K562 (cell line): ENCODE measurements at regions not wholly inside any gene's neighbourhood (a gene's known extent, or its start where the extent isn't known, plus 50 kb on each side); places are given as distances from the start of the nearest gene placed in this dataset.

ENCODE experiments used
- ATAC-seq: fragments of 200-7000 bp; cut with Tn5 transposase; 3 replicates; pipeline ENCODE4 v1.9.1; 2020; ENCODE audit warnings: moderate library complexity
- BruUV-seq: library from RNA; stranded (reverse); fragments of 400-500 nt; replicated peaks from 2 replicates; lab custom pipeline; 2021; lab: Mats Ljungman, UMichigan
- CTCF ChIA-PET: fragments of 300-600 bp; formaldehyde crosslinking; extraction: SDS; loops from one replicate; lab custom pipeline; 2021; ENCODE audit warnings: low intra/inter-chr PET ratio; lab: Yijun Ruan, JAX
- POLR2A ChIA-PET: fragments of 300-600, 350-650 bp; sonication (Branson Sonifier 250); formaldehyde crosslinking; extraction: SDS; loops from one replicate; lab custom pipeline; 2021; ENCODE audit warnings: antibody characterized with exemption, inconsistent platforms; lab: Yijun Ruan, JAX
- DNase-seq, 4 experiments: peaks; one replicate each; pipeline versions ENCODE4 v3.0.0 to v3.0.0-alpha.2; 2011 to 2018; ENCODE audit warnings: low spot score in 3 of 4, mixed read lengths in 3 of 4; ENCODE audit errors: extremely low read depth in 1 of 4
- FAIRE-seq: peaks from 2 replicates; lab custom pipeline; 2011; peaks lifted over from hg19 to GRCh38; lab: Jason Lieb, UNC
- H2AFZ ChIP-seq: 2 replicates; pipeline ENCODE4 v1.6.0; 2011; ENCODE audit warnings: low read depth, low read length, control low read depth, inconsistent platforms
- H3K27ac ChIP-seq: fragments of 200-600 bp; 3 replicates; pipeline ENCODE4 v1.8.0; 2011; ENCODE audit warnings: low read depth, mild to moderate bottlenecking, control low read depth, inconsistent platforms, low read length, moderate library complexity, mixed read lengths; ENCODE audit errors: extremely low read depth
- H3K27me3 ChIP-seq, 2 experiments: fragments of 300-600 bp in 1 of 2; 2 replicates in 1 of 2; 3 replicates in 1 of 2; pipeline versions ENCODE4 v1.6.0 to v1.8.0; 2011; ENCODE audit warnings: inconsistent platforms in 2 of 2, low read length in 2 of 2, mild to moderate bottlenecking in 1 of 2, mixed read lengths in 1 of 2, moderate library complexity in 1 of 2; ENCODE audit not compliant: control insufficient read depth in 2 of 2, insufficient read depth in 2 of 2
- H3K36me3 ChIP-seq: fragments of 300-600 bp; 3 replicates; pipeline ENCODE4 v1.8.0; 2011; ENCODE audit warnings: mild to moderate bottlenecking, low read length, inconsistent platforms; ENCODE audit not compliant: control insufficient read depth, insufficient read depth
- H3K4me1 ChIP-seq, 2 experiments: fragments of 200-600 bp in 1 of 2; replicated peaks in 1 of 2; 2 replicates in 1 of 2; 3 replicates in 1 of 2; pipeline versions ENCODE4 v1.5.1 to v1.8.0; 2011; ENCODE audit warnings: inconsistent platforms in 2 of 2, low read length in 2 of 2, mild to moderate bottlenecking in 1 of 2, mixed read lengths in 1 of 2, moderate library complexity in 1 of 2; ENCODE audit not compliant: control insufficient read depth in 2 of 2, insufficient read depth in 2 of 2
- H3K4me2 ChIP-seq: 2 replicates; pipeline ENCODE4 v1.6.1; 2011; ENCODE audit warnings: low read length, control low read depth, inconsistent platforms, mixed read lengths; ENCODE audit not compliant: insufficient read depth
- H3K4me3 ChIP-seq: fragments of 200-600 bp; sonication (generic), shearing (Covaris generic); 2 replicates; pipeline ENCODE4 v1.5.1; 2016; ENCODE audit warnings: control low read depth, inconsistent platforms
- H3K79me2 ChIP-seq: fragments of 200-600 bp; 3 replicates; pipeline ENCODE4 v1.8.0; 2011; ENCODE audit warnings: low read length, inconsistent platforms; ENCODE audit not compliant: control insufficient read depth, insufficient read depth
- H3K9ac ChIP-seq, 2 experiments: 2 replicates each; pipeline versions ENCODE4 v1.6.0 to v1.6.1; 2011; ENCODE audit warnings: low read depth in 2 of 2, low read length in 2 of 2, control low read depth in 1 of 2, inconsistent platforms in 1 of 2, mild to moderate bottlenecking in 1 of 2, mixed read lengths in 1 of 2; ENCODE audit not compliant: insufficient read depth in 1 of 2
- H3K9me1 ChIP-seq: one replicate; pipeline ENCODE4 v1.6.0; 2011; ENCODE audit warnings: inconsistent platforms, mild to moderate bottlenecking, low read length, moderate library complexity; ENCODE audit not compliant: control insufficient read depth, insufficient read depth
- H3K9me3 ChIP-seq: replicated peaks from 2 replicates; pipeline ENCODE4 v1.5.1; 2011; ENCODE audit warnings: low read depth, low read length, inconsistent platforms; ENCODE audit not compliant: control insufficient read depth, insufficient read depth
- H4K20me1 ChIP-seq: replicated peaks from 2 replicates; pipeline ENCODE4 v1.6.1; 2011; ENCODE audit warnings: low read length, inconsistent platforms, mixed read lengths; ENCODE audit not compliant: control insufficient read depth, insufficient read depth
- CBX2 ChIP-seq: fragments of 200-600 bp; sonication (generic); IDR thresholded peaks from one replicate; pipeline ENCODE4 v1.6.1; 2012; ENCODE audit warnings: mild to moderate bottlenecking, low read length, inconsistent platforms; ENCODE audit not compliant: insufficient read depth, poor library complexity, severe bottlenecking
- PCBP1 ChIP-seq: fragments of 200-400 bp; formaldehyde crosslinking; IDR thresholded peaks from 2 replicates; pipeline ENCODE4 v1.6.1; 2018; ENCODE audit warnings: mild to moderate bottlenecking, low read depth, low read length; ENCODE audit not compliant: poor library complexity, severe bottlenecking
- POLR2A ChIP-seq: fragments of 450-650 bp; conservative IDR thresholded peaks from 2 replicates; pipeline ENCODE4 v1.6.1; 2016
- RNF2 ChIP-seq: sonication (generic); IDR thresholded peaks from 2 replicates; pipeline ENCODE4 v1.6.1; 2016
- ZEB2 ChIP-seq: fragments of 450-650 bp; IDR thresholded peaks from 2 replicates; pipeline ENCODE4 v1.6.1; 2016
- ZNF175 ChIP-seq: fragments of 200-800 bp; sonication (Bioruptor generic); IDR thresholded peaks from 2 replicates; pipeline ENCODE4 v1.6.1; 2016; ENCODE audit warnings: low read depth, mild to moderate bottlenecking, missing genetic modification characterization, missing compliant biosample characterization
- ZNF77 ChIP-seq: fragments of 250-450 bp; sonication (Bioruptor Pico); IDR thresholded peaks from 2 replicates; pipeline ENCODE4 v1.5.0; 2020
- WGBS: fragments of 100-300 bp; shearing (Covaris generic); methylation state at CpG from one replicate; pipeline ENCODE4 v1.1.6; 2016; ENCODE audit warnings: low coverage, mixed read lengths; ENCODE audit not compliant: insufficient coverage; ENCODE audit errors: missing lambda C conversion rate; 5-methylcytosine and 5-hydroxymethylcytosine counted together
- in situ Hi-C: fragments of 300-500 bp; cut with MboI; formaldehyde crosslinking; loops from 4 replicates; pipeline ENCODE4 v1.15.0; 2018; ENCODE audit warnings: inconsistent platforms, mixed read lengths
- intact Hi-C: fragments of 100-400 bp; cut with micrococcal nuclease; formaldehyde crosslinking; loops from 2 replicates; pipeline ENCODE4 v1.14.2; 2022
- TF ChIP-seq, protein P1 (sequence below): sonication (generic); formaldehyde crosslinking; IDR thresholded peaks from 2 replicates; pipeline ENCODE4 v1.8.0; 2023; ENCODE audit warnings: missing genetic modification reagents, mild to moderate bottlenecking, borderline replicate concordance
- TF ChIP-seq, protein P2 (sequence below): fragments of 250-450 bp; sonication (Bioruptor Pico); IDR thresholded peaks from 2 replicates; pipeline ENCODE4 v1.5.0; 2022; ENCODE audit warnings: mild to moderate bottlenecking

DNA sequence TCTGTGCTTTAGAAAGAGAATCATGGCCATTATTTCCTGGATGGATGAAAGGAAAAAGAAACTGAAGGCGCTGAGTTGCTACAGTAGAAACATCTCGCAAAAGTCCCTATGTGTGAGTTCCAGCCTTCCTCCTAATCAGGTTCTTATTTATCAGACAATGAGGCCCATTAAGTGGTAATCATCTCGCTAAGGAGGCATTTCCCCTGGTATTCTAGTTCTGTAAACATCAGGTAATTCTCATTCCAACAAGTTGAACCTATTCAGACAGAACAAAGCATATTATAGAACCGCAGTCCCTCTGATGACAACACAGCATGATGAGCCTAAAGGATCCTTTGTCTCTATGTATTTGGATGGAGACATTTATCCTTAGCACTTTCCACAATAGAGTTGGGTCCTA is 205.7 kb upstream of the MAOA start:
- no peak for TF ChIP-seq PCBP1
- no peak for TF ChIP-seq POLR2A
- TF ChIP-seq CBX2, result no peak
- no peak for TF ChIP-seq ZNF77
- no peak for TF ChIP-seq ZEB2
- TF ChIP-seq, protein P1, sequence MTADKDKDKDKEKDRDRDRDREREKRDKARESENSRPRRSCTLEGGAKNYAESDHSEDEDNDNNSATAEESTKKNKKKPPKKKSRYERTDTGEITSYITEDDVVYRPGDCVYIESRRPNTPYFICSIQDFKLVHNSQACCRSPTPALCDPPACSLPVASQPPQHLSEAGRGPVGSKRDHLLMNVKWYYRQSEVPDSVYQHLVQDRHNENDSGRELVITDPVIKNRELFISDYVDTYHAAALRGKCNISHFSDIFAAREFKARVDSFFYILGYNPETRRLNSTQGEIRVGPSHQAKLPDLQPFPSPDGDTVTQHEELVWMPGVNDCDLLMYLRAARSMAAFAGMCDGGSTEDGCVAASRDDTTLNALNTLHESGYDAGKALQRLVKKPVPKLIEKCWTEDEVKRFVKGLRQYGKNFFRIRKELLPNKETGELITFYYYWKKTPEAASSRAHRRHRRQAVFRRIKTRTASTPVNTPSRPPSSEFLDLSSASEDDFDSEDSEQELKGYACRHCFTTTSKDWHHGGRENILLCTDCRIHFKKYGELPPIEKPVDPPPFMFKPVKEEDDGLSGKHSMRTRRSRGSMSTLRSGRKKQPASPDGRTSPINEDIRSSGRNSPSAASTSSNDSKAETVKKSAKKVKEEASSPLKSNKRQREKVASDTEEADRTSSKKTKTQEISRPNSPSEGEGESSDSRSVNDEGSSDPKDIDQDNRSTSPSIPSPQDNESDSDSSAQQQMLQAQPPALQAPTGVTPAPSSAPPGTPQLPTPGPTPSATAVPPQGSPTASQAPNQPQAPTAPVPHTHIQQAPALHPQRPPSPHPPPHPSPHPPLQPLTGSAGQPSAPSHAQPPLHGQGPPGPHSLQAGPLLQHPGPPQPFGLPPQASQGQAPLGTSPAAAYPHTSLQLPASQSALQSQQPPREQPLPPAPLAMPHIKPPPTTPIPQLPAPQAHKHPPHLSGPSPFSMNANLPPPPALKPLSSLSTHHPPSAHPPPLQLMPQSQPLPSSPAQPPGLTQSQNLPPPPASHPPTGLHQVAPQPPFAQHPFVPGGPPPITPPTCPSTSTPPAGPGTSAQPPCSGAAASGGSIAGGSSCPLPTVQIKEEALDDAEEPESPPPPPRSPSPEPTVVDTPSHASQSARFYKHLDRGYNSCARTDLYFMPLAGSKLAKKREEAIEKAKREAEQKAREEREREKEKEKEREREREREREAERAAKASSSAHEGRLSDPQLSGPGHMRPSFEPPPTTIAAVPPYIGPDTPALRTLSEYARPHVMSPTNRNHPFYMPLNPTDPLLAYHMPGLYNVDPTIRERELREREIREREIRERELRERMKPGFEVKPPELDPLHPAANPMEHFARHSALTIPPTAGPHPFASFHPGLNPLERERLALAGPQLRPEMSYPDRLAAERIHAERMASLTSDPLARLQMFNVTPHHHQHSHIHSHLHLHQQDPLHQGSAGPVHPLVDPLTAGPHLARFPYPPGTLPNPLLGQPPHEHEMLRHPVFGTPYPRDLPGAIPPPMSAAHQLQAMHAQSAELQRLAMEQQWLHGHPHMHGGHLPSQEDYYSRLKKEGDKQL (CRISPR knock-in tag), result no peak
- TF ChIP-seq RNF2, result no peak
- TF ChIP-seq, protein P2, sequence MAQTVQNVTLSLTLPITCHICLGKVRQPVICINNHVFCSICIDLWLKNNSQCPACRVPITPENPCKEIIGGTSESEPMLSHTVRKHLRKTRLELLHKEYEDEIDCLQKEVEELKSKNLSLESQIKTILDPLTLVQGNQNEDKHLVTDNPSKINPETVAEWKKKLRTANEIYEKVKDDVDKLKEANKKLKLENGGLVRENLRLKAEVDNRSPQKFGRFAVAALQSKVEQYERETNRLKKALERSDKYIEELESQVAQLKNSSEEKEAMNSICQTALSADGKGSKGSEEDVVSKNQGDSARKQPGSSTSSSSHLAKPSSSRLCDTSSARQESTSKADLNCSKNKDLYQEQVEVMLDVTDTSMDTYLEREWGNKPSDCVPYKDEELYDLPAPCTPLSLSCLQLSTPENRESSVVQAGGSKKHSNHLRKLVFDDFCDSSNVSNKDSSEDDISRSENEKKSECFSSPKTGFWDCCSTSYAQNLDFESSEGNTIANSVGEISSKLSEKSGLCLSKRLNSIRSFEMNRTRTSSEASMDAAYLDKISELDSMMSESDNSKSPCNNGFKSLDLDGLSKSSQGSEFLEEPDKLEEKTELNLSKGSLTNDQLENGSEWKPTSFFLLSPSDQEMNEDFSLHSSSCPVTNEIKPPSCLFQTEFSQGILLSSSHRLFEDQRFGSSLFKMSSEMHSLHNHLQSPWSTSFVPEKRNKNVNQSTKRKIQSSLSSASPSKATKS (CRISPR knock-in tag), result no peak
- TF ChIP-seq ZNF175 (CRISPR knock-in tag), result no peak
- no peak overlapping the region for H3K4me2 ChIP-seq
- no peaks in the 10 kb centered on the region for H3K36me3 ChIP-seq
- intact Hi-C loops (no loop called here), in situ Hi-C loops (no loop called here)
- H3K4me1 ChIP-seq, result no peaks in the 10 kb centered on the region
- H3K9me3 ChIP-seq, result no peaks in the 10 kb centered on the region
- no peaks in the 10 kb centered on the region for H3K79me2 ChIP-seq
- WGBS, result 0% methylated on average over 4 of the region's 4 CpGs
- POLR2A ChIA-PET, result no interaction called here
- H3K4me3 ChIP-seq, result no peak overlapping the region
- no peak overlapping the region for H3K27ac ChIP-seq
- no peak overlapping the region for H2AFZ ChIP-seq
- ATAC-seq (no peak), FAIRE-seq (no peak), DNase-seq (no peak)
- no peak overlapping the region for H3K9ac ChIP-seq
- CTCF ChIA-PET, result no interaction called here
- H4K20me1 ChIP-seq, result no peaks in the 10 kb centered on the region
- H3K27me3 ChIP-seq, result no peaks in the 10 kb centered on the region
- H3K9me1 ChIP-seq, result no peaks in the 10 kb centered on the region
- no TSS peak for BruUV-seq
